ENCODE measurements at regions not wholly inside any gene's neighbourhood (a gene's known extent, or its start where the extent isn't known, plus 50 kb on each side); places are given as distances from the start of the nearest gene placed in this dataset.
"Not testable (repeated sequence)": the region's sequence is repeated elsewhere in the genome, so short reads cannot be mapped to it uniquely, and the experiment has no call there.

DNA sequence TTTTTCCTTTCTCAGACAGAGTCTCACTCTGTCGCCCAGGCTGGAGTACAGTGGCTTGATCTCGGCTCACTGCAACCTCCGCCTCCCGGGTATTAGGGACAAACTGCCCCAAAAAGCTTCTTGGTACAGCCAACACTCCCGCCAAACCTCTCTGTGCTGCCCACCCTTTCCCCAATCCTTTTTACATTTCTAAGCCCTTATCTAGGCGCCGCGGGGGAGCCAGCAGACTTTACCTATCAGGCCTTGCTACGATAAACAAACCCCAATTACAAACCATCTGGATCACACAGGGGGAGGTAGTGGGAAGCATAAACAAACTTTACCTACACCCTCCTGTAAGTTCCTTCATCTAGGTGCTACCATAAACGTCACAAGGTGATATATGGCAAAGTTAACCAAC lies 69.8 kb upstream of the DUSP21 start:
- TF ChIP-seq EGR2 (tag by site-specific recombination; IDR thresholded peaks at IDR 0.05; ENCODE audit: low read depth): 0 out of 2 replicates have a peak, but pooled peaks have one; percentile 15
- H3K4me3 ChIP-seq (ENCODE audit: low read depth, low read length); H3K36me3 ChIP-seq (ENCODE audit: control insufficient read depth in 2 of 2, insufficient read depth in 1 of 2, low read length in 2 of 2); H3K9me3 ChIP-seq (ENCODE audit: control insufficient read depth, insufficient read depth, low read depth, low read length); H3K27ac ChIP-seq (ENCODE audit: extremely low read depth, low read depth, low read length); H3K4me1 ChIP-seq (ENCODE audit: control insufficient read depth, insufficient read depth, low read length); POLR2A ChIA-PET; CTCF ChIA-PET: not testable (repeated sequence)

GRCh38 chrX:44770121-44770520 lies 73.7 kb upstream of the DUSP21 start:
- Histone ChIP-seq H3K36me3 (ENCODE audit: control insufficient read depth in 2 of 2, insufficient read depth in 1 of 2, low read length in 2 of 2) (no peaks in the 10 kb centered on the region; a peak in 1 of 3 replicates), H3K4me3 (ENCODE audit: low read depth, low read length) (no peak overlapping the region), H3K9me3 (ENCODE audit: control insufficient read depth, insufficient read depth, low read depth, low read length) (no peaks in the 10 kb centered on the region), H3K27ac (ENCODE audit: extremely low read depth, low read depth, low read length) (no peak overlapping the region), H3K4me1 (ENCODE audit: control insufficient read depth, insufficient read depth, low read length) (no peaks in the 10 kb centered on the region)
- CTCF ChIA-PET: no interaction called here
- POLR2A ChIA-PET: no interaction called here
- no peak for TF ChIP-seq ZNF394 (tag by site-specific recombination; IDR thresholded peaks at IDR 0.05; ENCODE audit: borderline replicate concordance)
- TF ChIP-seq ZNF488 (tag by site-specific recombination; IDR thresholded peaks at IDR 0.05): no peak
- no peak for TF ChIP-seq ZNF426 (tag by site-specific recombination; IDR thresholded peaks at IDR 0.05)

DNA sequence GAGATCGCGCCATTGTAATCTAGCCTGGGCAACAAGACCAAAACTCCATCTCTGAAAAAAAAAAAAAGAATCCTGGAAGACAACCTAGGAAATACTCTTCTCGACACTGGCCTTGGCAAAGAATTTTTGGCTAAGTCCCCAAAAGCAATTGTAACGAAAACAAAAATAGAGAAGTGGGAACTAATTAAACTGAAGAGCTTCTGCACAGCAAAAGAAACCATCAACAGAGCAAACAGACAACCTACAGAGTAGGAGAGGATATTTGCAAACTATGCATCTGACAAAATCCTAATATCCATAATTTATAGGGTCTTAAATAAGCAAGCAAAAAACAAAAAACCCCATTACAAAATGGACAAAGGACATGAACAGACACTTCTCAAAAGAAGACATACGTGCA lies 76.5 kb upstream of the DUSP21 start:
- no peak overlapping the region for H3K27ac ChIP-seq (ENCODE audit: extremely low read depth, low read depth, low read length)
- H3K4me1 ChIP-seq (ENCODE audit: control insufficient read depth, insufficient read depth, low read length): no peaks in the 10 kb centered on the region
- H3K36me3 ChIP-seq (ENCODE audit: control insufficient read depth in 2 of 2, insufficient read depth in 1 of 2, low read length in 2 of 2): no peaks in the 10 kb centered on the region; a peak in 1 of 3 replicates
- H3K4me3 ChIP-seq (ENCODE audit: low read depth, low read length): no peak overlapping the region
- no peaks in the 10 kb centered on the region for H3K9me3 ChIP-seq (ENCODE audit: control insufficient read depth, insufficient read depth, low read depth, low read length)
- CTCF ChIA-PET: interaction anchor here (0.6 kb wide), 2 partner anchors 66 to 289 kb away, joined by 3 to 4 read pairs; no protein-coding TSS in a partner anchor
- TF ChIP-seq ZNF211 (tag by site-specific recombination; IDR thresholded peaks at IDR 0.05; ENCODE audit: low read depth): no peak
- POLR2A ChIA-PET: no interaction called here

GRCh38 chrX:44765556-44765955 lies 78.3 kb upstream of the DUSP21 start:
- no peak for TF ChIP-seq ZNF837 (tag by site-specific recombination; IDR thresholded peaks at IDR 0.05)

DNA sequence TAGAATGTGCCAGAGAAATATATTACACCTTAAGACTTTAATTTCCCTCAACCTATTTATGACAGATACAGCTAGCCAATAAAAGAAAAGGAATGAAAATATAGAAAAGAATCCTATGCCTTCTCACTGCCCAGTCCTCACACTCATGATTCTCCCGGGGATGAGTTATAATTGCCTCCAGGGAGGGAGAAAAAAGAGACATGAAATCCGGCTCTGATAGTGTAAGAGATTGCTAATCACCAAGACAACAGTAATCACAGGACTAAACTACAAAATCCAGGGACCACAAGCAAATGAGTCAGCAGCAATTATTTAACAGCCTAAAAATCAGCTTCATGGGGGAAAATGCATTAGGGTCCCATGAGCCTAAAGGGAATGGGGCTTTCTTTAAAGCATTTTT lies 95.9 kb upstream of the DUSP21 start:
- no peaks in the 10 kb centered on the region for H3K9me3 ChIP-seq (ENCODE audit: control insufficient read depth, insufficient read depth, low read depth, low read length)
- H3K36me3 ChIP-seq (ENCODE audit: control insufficient read depth in 2 of 2, insufficient read depth in 1 of 2, low read length in 2 of 2): no peaks in the 10 kb centered on the region
- TF ChIP-seq ZBTB7A (tag by site-specific recombination; IDR thresholded peaks at IDR 0.05; ENCODE audit: low read depth) (no peak), GLIS1 (tag by site-specific recombination; IDR thresholded peaks at IDR 0.05) (0 out of 2 replicates have a peak, but pooled peaks have one; percentile 23), ZBTB48 (tag by site-specific recombination; IDR thresholded peaks at IDR 0.05) (peak; percentile 77; the same call in 1 of the 2 replicates), GFI1B (tag by site-specific recombination; IDR thresholded peaks at IDR 0.05) (peak; percentile 74)
- TF ChIP-seq, protein P1, sequence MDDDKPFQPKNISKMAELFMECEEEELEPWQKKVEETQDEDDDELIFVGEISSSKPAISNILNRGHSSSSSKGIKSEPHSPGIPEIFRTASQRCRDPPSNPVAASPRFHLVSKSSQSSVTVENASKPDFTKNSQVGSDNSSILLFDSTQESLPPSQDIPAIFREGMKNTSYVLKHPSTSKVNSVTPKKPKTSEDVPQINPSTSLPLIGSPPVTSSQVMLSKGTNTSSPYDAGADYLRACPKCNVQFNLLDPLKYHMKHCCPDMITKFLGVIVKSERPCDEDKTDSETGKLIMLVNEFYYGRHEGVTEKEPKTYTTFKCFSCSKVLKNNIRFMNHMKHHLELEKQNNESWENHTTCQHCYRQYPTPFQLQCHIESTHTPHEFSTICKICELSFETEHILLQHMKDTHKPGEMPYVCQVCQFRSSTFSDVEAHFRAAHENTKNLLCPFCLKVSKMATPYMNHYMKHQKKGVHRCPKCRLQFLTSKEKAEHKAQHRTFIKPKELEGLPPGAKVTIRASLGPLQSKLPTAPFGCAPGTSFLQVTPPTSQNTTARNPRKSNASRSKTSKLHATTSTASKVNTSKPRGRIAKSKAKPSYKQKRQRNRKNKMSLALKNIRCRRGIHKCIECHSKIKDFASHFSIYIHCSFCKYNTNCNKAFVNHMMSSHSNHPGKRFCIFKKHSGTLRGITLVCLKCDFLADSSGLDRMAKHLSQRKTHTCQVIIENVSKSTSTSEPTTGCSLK (tag by site-specific recombination; IDR thresholded peaks at IDR 0.05): no peak
- TF ChIP-seq, protein P2, sequence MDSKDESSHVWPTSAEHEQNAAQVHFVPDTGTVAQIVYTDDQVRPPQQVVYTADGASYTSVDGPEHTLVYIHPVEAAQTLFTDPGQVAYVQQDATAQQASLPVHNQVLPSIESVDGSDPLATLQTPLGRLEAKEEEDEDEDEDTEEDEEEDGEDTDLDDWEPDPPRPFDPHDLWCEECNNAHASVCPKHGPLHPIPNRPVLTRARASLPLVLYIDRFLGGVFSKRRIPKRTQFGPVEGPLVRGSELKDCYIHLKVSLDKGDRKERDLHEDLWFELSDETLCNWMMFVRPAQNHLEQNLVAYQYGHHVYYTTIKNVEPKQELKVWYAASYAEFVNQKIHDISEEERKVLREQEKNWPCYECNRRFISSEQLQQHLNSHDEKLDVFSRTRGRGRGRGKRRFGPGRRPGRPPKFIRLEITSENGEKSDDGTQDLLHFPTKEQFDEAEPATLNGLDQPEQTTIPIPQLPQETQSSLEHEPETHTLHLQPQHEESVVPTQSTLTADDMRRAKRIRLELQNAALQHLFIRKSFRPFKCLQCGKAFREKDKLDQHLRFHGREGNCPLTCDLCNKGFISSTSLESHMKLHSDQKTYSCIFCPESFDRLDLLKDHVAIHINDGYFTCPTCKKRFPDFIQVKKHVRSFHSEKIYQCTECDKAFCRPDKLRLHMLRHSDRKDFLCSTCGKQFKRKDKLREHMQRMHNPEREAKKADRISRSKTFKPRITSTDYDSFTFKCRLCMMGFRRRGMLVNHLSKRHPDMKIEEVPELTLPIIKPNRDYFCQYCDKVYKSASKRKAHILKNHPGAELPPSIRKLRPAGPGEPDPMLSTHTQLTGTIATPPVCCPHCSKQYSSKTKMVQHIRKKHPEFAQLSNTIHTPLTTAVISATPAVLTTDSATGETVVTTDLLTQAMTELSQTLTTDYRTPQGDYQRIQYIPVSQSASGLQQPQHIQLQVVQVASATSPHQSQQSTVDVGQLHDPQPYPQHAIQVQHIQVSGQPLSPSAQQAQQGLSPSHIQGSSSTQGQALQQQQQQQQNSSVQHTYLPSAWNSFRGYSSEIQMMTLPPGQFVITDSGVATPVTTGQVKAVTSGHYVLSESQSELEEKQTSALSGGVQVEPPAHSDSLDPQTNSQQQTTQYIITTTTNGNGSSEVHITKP (tag by site-specific recombination; IDR thresholded peaks at IDR 0.05): peak; percentile 68
- POLR2A ChIA-PET: no interaction called here
- H3K4me1 ChIP-seq (ENCODE audit: control insufficient read depth, insufficient read depth, low read length): peaks cover 13% of the 10 kb centered on the region
- H3K4me3 ChIP-seq (ENCODE audit: low read depth, low read length): no peak overlapping the region
- no peak overlapping the region for H3K27ac ChIP-seq (ENCODE audit: extremely low read depth, low read depth, low read length)
- CTCF ChIA-PET: no interaction called here

More at GRCh38 chrX:44765556-44765955, 78.3 kb upstream of the DUSP21 start:
- H3K9me3 ChIP-seq (ENCODE audit: control insufficient read depth, insufficient read depth, low read depth, low read length): no peaks in the 10 kb centered on the region
- H3K27ac ChIP-seq (ENCODE audit: extremely low read depth, low read depth, low read length): no peak overlapping the region
- no peaks in the 10 kb centered on the region; a peak in 1 of 3 replicates for H3K36me3 ChIP-seq (ENCODE audit: control insufficient read depth in 2 of 2, insufficient read depth in 1 of 2, low read length in 2 of 2)
- H3K4me1 ChIP-seq (ENCODE audit: control insufficient read depth, insufficient read depth, low read length): no peaks in the 10 kb centered on the region
- no peak overlapping the region for H3K4me3 ChIP-seq (ENCODE audit: low read depth, low read length)
- POLR2A ChIA-PET: no interaction called here
- CTCF ChIA-PET: interaction anchor here (0.6 to 1.2 kb wide), 3 partner anchors 12 to 128 kb away, joined by 3 to 5 read pairs (median 5); no protein-coding TSS in a partner anchor
